Stimulated activated CD8-positive, alpha-beta memory T cell treated with anti-CD3 and anti-CD28 coated beads, Interleukin-7, amount 100 ng/mL, for 4 hours (primary cell): ENCODE measurements at regions not wholly inside any gene's neighbourhood (a gene's known extent, or its start where the extent isn't known, plus 50 kb on each side); places are given as distances from the start of the nearest gene placed in this dataset.

Source experiments
- DNase-seq, 2 donors: peaks; one replicate each; pipeline ENCODE4 v3.0.0-alpha.2; 2020; ENCODE audit warnings: low read depth in 2 of 2

- DNase-seq = no peak
Measured at GRCh38 chr2:447902-448665, 160.2 kb upstream of the ALKAL2 start.

GRCh38 chr2:446963-447530 is 159.2 kb upstream of the ALKAL2 start:
- no peak for DNase-seq

GRCh38 chr2:446303-446874 is 158.5 kb upstream of the ALKAL2 start:
- no peak for DNase-seq

GRCh38 chr2:445896-446295 is 158.0 kb upstream of the ALKAL2 start:
- no peak for DNase-seq

GRCh38 chr2:444937-445884 is 157.3 kb upstream of the ALKAL2 start:
- no peak for DNase-seq

- DNase-seq = no peak
Measured at GRCh38 chr2:443741-444140, 155.8 kb upstream of the ALKAL2 start.

GRCh38 chr2:443216-443615 is 155.3 kb upstream of the ALKAL2 start:
- DNase-seq = no peak

GRCh38 chr2:441258-442022 is 153.5 kb upstream of the ALKAL2 start:
- no peak for DNase-seq

GRCh38 chr2:440403-440740 is 152.5 kb upstream of the ALKAL2 start:
- no peak for DNase-seq

- DNase-seq = no peak
Measured at GRCh38 chr2:439556-440402, 151.9 kb upstream of the ALKAL2 start.

GRCh38 chr2:439077-439476 is 151.2 kb upstream of the ALKAL2 start:
- no peak for DNase-seq

- DNase-seq = peak; percentile 34 to 36
Measured at GRCh38 chr2:437756-438393, 150.0 kb upstream of the ALKAL2 start.

GRCh38 chr2:437180-437579 is 149.3 kb upstream of the ALKAL2 start:
- DNase-seq = no peak

GRCh38 chr2:436205-436604 is 148.3 kb upstream of the ALKAL2 start:
- DNase-seq = no peak

GRCh38 chr2:434625-435024 is 146.7 kb upstream of the ALKAL2 start:
- DNase-seq = no peak

- no peak for DNase-seq
Measured at GRCh38 chr2:433216-433615, 145.3 kb upstream of the ALKAL2 start.

GRCh38 chr2:430291-431040 is 142.6 kb upstream of the ALKAL2 start:
- no peak for DNase-seq

- no peak for DNase-seq
Measured at GRCh38 chr2:429575-430254, 141.8 kb upstream of the ALKAL2 start.

GRCh38 chr2:429142-429541 is 141.3 kb upstream of the ALKAL2 start:
- no peak for DNase-seq
